ENCODE measurements at regions not wholly inside any gene's neighbourhood (a gene's known extent, or its start where the extent isn't known, plus 50 kb on each side); places are given as distances from the start of the nearest gene placed in this dataset.

- Mint-ChIP-seq H3K4me3 (no peak overlapping the region), H3K4me1 (no peaks in the 10 kb centered on the region), H3K9me3 (no peaks in the 10 kb centered on the region), H3K36me3 (ENCODE audit: low read depth) (no peaks in the 10 kb centered on the region), H3K27ac (no peak overlapping the region), H3K27me3 (ENCODE audit: insufficient read depth, low read depth, poor library complexity) (no peaks in the 10 kb centered on the region)
- Histone ChIP-seq H4K20me1 (replicated peaks; ENCODE audit: insufficient read depth) (no peaks in the 10 kb centered on the region), H3K36me3 (ENCODE audit: insufficient read depth) (no peaks in the 10 kb centered on the region), H3K27ac (ENCODE audit: low read depth) (no peak overlapping the region), H3K4me2 (no peak overlapping the region), H3K4me1 (ENCODE audit: insufficient read depth) (no peaks in the 10 kb centered on the region; the same call in 1 of the 2 replicates), H3K4me3 (no peak overlapping the region), H3K79me2 (replicated peaks; ENCODE audit: insufficient read depth) (no peaks in the 10 kb centered on the region), H3F3A (replicated peaks; ENCODE audit: low read depth) (no peaks in the 10 kb centered on the region), H2AFZ (peak overlapping the region; percentile 63; the same call in 1 of the 2 replicates), H3K9me2 (ENCODE audit: insufficient read depth) (no peaks in the 10 kb centered on the region), H3K27me3 (ENCODE audit: insufficient read depth) (no peaks in the 10 kb centered on the region)
- ATAC-seq (no peak), DNase-seq (ENCODE audit: low spot score) (no peak)
- TF ChIP-seq JUNB (IDR thresholded peaks at IDR 0.05; ENCODE audit: unreplicated experiment) (no peak), EZH2phosphoT487 (IDR thresholded peaks at IDR 0.05; ENCODE audit: unreplicated experiment) (no peak), STAT1 (IDR thresholded peaks at IDR 0.05; ENCODE audit: unreplicated experiment) (no peak), CREB1 (CRISPR knock-in tag; IDR thresholded peaks at IDR 0.05; ENCODE audit: low read depth) (no peak), ZNF462 (CRISPR knock-in tag; IDR thresholded peaks at IDR 0.05) (no peak), ETS1 (IDR thresholded peaks at IDR 0.05) (no peak)
- TF ChIP-seq, protein P1, sequence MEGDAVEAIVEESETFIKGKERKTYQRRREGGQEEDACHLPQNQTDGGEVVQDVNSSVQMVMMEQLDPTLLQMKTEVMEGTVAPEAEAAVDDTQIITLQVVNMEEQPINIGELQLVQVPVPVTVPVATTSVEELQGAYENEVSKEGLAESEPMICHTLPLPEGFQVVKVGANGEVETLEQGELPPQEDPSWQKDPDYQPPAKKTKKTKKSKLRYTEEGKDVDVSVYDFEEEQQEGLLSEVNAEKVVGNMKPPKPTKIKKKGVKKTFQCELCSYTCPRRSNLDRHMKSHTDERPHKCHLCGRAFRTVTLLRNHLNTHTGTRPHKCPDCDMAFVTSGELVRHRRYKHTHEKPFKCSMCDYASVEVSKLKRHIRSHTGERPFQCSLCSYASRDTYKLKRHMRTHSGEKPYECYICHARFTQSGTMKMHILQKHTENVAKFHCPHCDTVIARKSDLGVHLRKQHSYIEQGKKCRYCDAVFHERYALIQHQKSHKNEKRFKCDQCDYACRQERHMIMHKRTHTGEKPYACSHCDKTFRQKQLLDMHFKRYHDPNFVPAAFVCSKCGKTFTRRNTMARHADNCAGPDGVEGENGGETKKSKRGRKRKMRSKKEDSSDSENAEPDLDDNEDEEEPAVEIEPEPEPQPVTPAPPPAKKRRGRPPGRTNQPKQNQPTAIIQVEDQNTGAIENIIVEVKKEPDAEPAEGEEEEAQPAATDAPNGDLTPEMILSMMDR (conservative IDR thresholded peaks at IDR 0.05; ENCODE audit: low read depth in 2 of 2): no peak
- TF ChIP-seq, protein P2, sequence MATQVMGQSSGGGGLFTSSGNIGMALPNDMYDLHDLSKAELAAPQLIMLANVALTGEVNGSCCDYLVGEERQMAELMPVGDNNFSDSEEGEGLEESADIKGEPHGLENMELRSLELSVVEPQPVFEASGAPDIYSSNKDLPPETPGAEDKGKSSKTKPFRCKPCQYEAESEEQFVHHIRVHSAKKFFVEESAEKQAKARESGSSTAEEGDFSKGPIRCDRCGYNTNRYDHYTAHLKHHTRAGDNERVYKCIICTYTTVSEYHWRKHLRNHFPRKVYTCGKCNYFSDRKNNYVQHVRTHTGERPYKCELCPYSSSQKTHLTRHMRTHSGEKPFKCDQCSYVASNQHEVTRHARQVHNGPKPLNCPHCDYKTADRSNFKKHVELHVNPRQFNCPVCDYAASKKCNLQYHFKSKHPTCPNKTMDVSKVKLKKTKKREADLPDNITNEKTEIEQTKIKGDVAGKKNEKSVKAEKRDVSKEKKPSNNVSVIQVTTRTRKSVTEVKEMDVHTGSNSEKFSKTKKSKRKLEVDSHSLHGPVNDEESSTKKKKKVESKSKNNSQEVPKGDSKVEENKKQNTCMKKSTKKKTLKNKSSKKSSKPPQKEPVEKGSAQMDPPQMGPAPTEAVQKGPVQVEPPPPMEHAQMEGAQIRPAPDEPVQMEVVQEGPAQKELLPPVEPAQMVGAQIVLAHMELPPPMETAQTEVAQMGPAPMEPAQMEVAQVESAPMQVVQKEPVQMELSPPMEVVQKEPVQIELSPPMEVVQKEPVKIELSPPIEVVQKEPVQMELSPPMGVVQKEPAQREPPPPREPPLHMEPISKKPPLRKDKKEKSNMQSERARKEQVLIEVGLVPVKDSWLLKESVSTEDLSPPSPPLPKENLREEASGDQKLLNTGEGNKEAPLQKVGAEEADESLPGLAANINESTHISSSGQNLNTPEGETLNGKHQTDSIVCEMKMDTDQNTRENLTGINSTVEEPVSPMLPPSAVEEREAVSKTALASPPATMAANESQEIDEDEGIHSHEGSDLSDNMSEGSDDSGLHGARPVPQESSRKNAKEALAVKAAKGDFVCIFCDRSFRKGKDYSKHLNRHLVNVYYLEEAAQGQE (IDR thresholded peaks at IDR 0.05; ENCODE audit: unreplicated experiment): no peak
Measured at GRCh38 chr13:58207501-58207900, 576.0 kb downstream of the PCDH17 start.

All from GM23338 (cell line).